GM12878 (cell line): ENCODE measurements at regions not wholly inside any gene's neighbourhood (a gene's known extent, or its start where the extent isn't known, plus 50 kb on each side); places are given as distances from the start of the nearest gene placed in this dataset.

ENCODE experiments used
- DPF2 ChIP-seq: fragments of 450-650 bp; IDR thresholded peaks from 2 replicates; pipeline ENCODE4 v1.6.1; 2017; ENCODE audit warnings: mild to moderate bottlenecking
- GABPA ChIP-seq: IDR thresholded peaks from 2 replicates; pipeline ENCODE4 v1.6.1; 2014; ENCODE audit warnings: antibody characterized with exemption, low read depth, mild to moderate bottlenecking, inconsistent platforms
- HDGF ChIP-seq: fragments of 450-650 bp; IDR thresholded peaks from 2 replicates; pipeline ENCODE4 v1.6.1; 2016; ENCODE audit warnings: antibody characterized with exemption
- MYB ChIP-seq: fragments of 150-350 bp; IDR thresholded peaks from 2 replicates; pipeline ENCODE4 v1.6.1; 2014; ENCODE audit warnings: mild to moderate bottlenecking, low read depth, low read length, borderline replicate concordance
- POU2F2 ChIP-seq: IDR thresholded peaks from 3 replicates; pipeline ENCODE4 v1.6.1; 2011; ENCODE audit warnings: low read depth, mild to moderate bottlenecking, low read length, borderline replicate concordance
- SMC3 ChIP-seq: IDR thresholded peaks from 2 replicates; pipeline ENCODE4 v1.6.1; 2011; ENCODE audit warnings: low read length, improper control_type of control experiment, borderline replicate concordance
- SRF ChIP-seq, 2 experiments: IDR thresholded peaks; 2 replicates each; pipeline ENCODE4 v1.6.1; 2011; ENCODE audit warnings: low read depth in 2 of 2, low read length in 2 of 2, mild to moderate bottlenecking in 1 of 2, moderate library complexity in 1 of 2
- TBL1XR1 ChIP-seq: IDR thresholded peaks from 2 replicates; pipeline ENCODE4 v1.6.1; 2012; ENCODE audit warnings: low read depth, low read length, improper control_type of control experiment
- ZNF207 ChIP-seq: fragments of 450-650 bp; IDR thresholded peaks from 2 replicates; pipeline ENCODE4 v1.6.1; 2014; ENCODE audit warnings: antibody characterized with exemption, mild to moderate bottlenecking, borderline replicate concordance
- TF ChIP-seq, protein P1 (sequence below): fragments of 450-650 bp; IDR thresholded peaks from 2 replicates; pipeline ENCODE4 v1.6.1; 2018; ENCODE audit warnings: borderline replicate concordance, mild to moderate bottlenecking; ENCODE audit not compliant: partially characterized antibody
- TF ChIP-seq, protein P2 (sequence below): IDR thresholded peaks from 2 replicates; pipeline ENCODE4 v1.6.1; 2011; ENCODE audit warnings: borderline replicate concordance, low read depth, mild to moderate bottlenecking, moderate library complexity, low read length; ENCODE audit not compliant: insufficient read depth, poor library complexity, severe bottlenecking
- TF ChIP-seq, protein P3 (sequence below): fragments of 450-650 bp; IDR thresholded peaks from 2 replicates; pipeline ENCODE4 v1.6.1; 2017; ENCODE audit warnings: low read depth, mild to moderate bottlenecking, moderate library complexity

DNA sequence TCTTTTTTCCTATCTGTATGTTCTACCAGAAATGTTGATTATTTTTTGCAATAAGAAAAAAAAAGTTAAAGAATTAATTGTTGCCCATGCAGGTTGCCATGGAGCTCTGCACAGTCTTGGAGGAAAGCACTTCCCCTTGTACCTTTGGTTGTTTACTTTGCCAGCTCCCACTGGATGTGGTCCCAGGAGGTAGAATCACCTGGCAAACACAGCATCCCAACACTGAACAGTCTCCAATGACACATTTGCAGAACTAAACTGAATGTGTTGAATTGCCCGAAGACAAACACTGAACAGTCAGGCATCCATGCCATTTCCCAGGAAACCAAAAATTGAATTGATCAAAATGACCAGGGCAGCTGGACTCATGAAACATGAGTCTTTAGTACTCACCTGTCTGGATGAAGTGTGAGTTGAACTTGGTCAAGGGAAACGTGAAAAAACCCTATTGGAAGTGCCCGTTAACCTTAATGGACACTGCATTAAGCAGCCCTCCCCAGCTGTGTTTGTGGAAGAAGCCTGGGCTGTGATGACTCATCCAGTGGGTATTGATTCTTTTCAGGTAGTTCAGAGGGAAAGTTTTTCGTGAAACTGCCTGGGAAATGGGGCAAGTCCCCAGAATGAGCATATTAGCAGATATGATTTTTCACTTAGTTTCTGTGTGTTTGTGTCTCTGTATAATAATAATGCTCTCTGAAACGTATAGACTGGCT lies 284.7 kb upstream of the STT3B start (continued):
- TF ChIP-seq, protein P1, sequence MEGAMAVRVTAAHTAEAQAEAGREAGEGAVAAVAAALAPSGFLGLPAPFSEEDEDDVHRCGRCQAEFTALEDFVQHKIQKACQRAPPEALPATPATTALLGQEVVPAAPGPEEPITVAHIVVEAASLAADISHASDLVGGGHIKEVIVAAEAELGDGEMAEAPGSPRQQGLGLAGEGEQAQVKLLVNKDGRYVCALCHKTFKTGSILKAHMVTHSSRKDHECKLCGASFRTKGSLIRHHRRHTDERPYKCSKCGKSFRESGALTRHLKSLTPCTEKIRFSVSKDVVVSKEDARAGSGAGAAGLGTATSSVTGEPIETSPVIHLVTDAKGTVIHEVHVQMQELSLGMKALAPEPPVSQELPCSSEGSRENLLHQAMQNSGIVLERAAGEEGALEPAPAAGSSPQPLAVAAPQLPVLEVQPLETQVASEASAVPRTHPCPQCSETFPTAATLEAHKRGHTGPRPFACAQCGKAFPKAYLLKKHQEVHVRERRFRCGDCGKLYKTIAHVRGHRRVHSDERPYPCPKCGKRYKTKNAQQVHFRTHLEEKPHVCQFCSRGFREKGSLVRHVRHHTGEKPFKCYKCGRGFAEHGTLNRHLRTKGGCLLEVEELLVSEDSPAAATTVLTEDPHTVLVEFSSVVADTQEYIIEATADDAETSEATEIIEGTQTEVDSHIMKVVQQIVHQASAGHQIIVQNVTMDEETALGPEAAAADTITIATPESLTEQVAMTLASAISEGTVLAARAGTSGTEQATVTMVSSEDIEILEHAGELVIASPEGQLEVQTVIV: no peak
- TF ChIP-seq SRF (IDR thresholded peaks at IDR 0.05; ENCODE audit: low read depth in 2 of 2, low read length in 2 of 2) (0 out of 4 replicates have a peak, but pooled peaks of 1 of the 2 experiments have one; percentile 31), DPF2 (peak; percentile 64; the same call in 1 of the 2 replicates), ZNF207 (no peak), GABPA (no peak), SMC3 (no peak; the same call in 1 of the 2 replicates), MYB (no peak), HDGF (no peak), POU2F2 (peak; percentile 60; the same call in 2 of the 3 replicates), TBL1XR1 (no peak)
- TF ChIP-seq, protein P2, sequence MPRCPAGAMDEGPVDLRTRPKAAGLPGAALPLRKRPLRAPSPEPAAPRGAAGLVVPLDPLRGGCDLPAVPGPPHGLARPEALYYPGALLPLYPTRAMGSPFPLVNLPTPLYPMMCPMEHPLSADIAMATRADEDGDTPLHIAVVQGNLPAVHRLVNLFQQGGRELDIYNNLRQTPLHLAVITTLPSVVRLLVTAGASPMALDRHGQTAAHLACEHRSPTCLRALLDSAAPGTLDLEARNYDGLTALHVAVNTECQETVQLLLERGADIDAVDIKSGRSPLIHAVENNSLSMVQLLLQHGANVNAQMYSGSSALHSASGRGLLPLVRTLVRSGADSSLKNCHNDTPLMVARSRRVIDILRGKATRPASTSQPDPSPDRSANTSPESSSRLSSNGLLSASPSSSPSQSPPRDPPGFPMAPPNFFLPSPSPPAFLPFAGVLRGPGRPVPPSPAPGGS: peak; percentile 98
- TF ChIP-seq, protein P3, sequence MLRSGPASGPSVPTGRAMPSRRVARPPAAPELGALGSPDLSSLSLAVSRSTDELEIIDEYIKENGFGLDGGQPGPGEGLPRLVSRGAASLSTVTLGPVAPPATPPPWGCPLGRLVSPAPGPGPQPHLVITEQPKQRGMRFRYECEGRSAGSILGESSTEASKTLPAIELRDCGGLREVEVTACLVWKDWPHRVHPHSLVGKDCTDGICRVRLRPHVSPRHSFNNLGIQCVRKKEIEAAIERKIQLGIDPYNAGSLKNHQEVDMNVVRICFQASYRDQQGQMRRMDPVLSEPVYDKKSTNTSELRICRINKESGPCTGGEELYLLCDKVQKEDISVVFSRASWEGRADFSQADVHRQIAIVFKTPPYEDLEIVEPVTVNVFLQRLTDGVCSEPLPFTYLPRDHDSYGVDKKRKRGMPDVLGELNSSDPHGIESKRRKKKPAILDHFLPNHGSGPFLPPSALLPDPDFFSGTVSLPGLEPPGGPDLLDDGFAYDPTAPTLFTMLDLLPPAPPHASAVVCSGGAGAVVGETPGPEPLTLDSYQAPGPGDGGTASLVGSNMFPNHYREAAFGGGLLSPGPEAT: peak; percentile 87
